CMK (cell line): ENCODE measurements at regions not wholly inside any gene's neighbourhood (a gene's known extent, or its start where the extent isn't known, plus 50 kb on each side); places are given as distances from the start of the nearest gene placed in this dataset.

Experiments used
- DNase-seq: peaks from one replicate; pipeline ENCODE4 v3.0.0-alpha.2; 2010; ENCODE audit warnings: low read depth

- DNase-seq = no peak
Measured at GRCh38 chr5:17893026-17893635, 258.9 kb downstream of the TAF11L14 start.

GRCh38 chr5:17895288-17896033 lies 261.2 kb downstream of the TAF11L14 start:
- no peak for DNase-seq

- no peak for DNase-seq
Measured at GRCh38 chr5:17896605-17897004, 262.3 kb downstream of the TAF11L14 start.

DNA sequence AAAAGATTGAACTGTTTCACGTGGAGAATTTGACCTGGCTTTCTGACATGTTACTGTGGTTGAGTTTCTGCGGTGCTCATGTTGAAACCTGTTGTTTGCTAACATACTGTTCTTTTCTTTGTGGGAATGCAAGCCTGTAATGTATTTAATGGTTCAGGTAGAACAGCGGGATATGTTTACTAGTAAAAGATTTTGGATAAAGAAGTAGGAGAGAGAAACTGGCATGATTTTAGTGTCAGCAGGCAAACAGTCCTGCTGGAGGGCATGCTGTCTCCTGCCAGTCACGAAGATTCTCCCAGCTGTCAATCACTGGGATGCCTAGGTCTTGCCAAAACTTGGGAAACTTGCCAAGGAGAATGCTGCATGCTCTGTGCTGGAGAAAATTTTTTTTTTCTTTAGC lies 263.5 kb downstream of the TAF11L14 start:
- no peak for DNase-seq

- no peak for DNase-seq
Measured at GRCh38 chr5:17898766-17899165, 264.5 kb downstream of the TAF11L14 start.

DNA sequence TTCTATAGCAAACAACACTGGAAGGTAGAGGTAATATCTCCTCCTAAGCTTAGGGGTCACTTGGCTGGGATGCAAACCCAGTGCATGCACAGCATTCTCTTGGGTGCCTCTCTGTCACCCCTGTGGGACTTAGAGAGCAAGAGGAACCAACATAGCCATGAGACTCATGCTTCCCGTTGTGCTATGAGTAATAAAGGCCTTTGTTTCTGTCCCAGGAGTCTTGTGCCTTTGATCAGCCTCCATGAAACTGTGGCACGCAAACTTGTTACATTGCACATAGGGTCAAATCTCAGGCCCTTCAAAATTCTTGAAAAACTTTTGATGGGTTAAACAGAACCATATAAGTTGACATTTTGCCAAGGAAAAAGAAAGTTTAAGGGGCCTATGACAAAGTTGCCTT lies 272.8 kb downstream of the TAF11L14 start:
- DNase-seq = no peak

GRCh38 chr5:17910318-17910717 lies 276.1 kb downstream of the TAF11L14 start:
- no peak for DNase-seq

DNA sequence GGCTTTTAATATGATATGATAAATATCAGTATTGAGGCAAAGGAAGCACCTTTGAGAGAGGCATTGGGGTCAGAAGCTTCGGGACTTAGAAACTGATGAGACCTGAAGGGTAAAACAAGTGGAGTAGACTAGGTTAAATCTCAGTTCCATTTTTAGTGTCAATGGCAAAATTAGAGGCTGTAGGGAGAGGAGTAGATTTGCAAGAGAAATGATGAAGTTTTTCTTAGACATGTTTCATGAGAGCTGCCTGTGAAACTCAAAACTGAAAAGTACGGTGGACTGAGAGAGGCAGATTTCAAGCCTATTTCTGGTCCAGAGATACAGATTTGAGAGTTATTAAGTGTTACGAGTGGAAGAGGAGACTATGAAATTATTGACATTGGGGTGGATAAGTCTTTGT lies 278.5 kb downstream of the TAF11L14 start:
- DNase-seq = no peak

GRCh38 chr5:17916446-17916845 lies 282.2 kb downstream of the TAF11L14 start:
- peak; percentile 21 for DNase-seq

DNA sequence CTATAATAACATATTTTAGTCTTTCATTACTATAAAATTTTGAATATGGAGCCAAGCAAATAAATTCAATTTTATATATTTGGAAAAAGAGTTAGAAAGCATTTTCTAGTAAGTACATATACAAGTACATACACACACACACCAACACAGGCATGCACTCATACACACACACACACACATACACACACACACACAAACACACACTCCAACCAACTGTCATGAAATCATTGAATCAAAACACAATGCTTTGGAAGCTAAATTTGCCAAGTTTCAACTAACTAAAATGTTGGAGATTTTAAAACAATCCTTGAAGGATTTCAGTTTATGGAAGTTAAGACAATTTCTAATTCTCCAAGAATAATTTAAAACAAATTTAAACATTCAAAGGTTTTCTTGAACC lies 283.2 kb downstream of the TAF11L14 start:
- DNase-seq = no peak

- no peak for DNase-seq
Measured at GRCh38 chr5:17918373-17919104, 284.3 kb downstream of the TAF11L14 start.

DNA sequence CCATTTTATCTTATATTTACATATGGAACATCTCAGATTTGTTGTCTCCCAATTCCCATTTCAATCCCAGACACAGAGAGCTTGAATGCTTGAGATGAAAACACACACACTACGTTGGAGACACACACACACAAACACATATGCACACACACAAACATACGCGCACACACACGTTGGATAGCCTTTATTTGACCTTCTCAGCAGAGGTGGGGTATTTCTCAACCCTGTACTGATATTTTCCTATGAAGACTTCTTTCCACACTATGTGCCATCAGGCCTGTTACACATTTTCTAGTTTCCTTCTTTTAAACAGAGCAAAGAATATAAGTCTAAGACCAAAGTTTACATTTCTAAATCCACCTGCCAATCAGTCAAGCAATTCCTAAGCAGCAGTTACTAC lies 291.0 kb downstream of the TAF11L14 start:
- no peak for DNase-seq

DNA sequence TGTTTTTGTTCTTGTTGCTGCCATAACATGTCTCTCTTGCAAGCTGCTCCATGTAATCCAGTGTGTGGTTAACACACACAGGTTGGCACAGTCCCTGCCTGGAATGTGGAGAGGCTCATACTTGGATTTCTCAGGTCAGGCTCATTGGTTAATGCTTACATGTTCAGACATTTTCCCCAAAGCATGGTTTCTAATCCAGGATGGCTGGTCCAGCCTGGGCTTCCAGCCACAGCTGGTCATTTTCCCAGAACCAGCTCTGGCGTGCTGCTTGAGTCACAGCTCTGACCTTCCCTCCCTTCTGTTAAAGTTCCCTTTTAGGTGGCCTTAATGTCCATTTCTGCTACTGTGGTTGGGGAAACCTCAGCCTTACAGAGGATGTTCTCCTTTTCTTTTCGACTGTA lies 294.3 kb downstream of the TAF11L14 start:
- no peak for DNase-seq

- DNase-seq = no peak
Measured at GRCh38 chr5:17929171-17929570, 294.9 kb downstream of the TAF11L14 start.

- no peak for DNase-seq
Measured at GRCh38 chr5:17930346-17930745, 296.1 kb downstream of the TAF11L14 start.

DNA sequence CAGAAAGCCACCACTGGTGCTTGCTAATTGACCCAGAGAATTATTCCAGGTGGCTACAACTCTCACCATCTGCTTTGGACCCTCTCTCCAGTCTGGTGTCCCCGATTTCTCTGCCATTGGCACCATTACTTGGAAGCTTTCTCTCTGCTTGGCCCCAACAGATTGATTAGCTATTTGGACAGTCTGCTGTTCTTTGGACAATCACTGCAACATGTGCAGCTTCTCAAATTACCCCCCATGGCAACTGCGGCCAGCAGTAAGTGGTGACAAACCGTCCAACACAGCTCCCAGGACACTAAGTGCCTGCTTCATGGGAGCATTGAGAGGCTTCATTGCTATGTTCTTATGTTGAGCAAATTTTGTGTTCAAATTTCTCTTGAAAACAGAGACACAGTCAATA lies 309.8 kb downstream of the TAF11L14 start:
- no peak for DNase-seq

DNA sequence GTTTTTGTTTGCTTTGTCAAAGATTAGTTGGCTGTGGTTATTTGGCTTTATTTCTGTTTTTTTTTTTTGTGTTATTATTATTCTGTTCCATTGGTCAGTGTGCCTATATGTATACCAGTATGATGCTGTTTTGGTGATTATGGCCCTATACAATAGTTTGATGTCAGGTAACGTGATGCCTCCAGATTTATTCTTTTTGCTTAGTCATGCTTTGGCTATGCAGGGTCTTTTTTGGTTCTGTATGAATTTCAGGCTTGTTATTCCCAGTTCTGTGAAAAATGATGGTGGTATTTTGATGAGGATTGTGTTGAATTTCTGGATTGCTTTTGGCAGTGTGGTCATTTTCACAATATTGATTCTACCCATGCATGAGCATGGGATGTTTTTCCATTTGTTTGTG lies 312.8 kb downstream of the TAF11L14 start:
- DNase-seq = no peak

GRCh38 chr5:17951392-17952169 lies 317.3 kb downstream of the TAF11L14 start:
- DNase-seq = no peak

GRCh38 chr5:17952231-17952630 lies 318.0 kb downstream of the TAF11L14 start:
- DNase-seq = no peak

- no peak for DNase-seq
Measured at GRCh38 chr5:17964067-17964466, 329.8 kb downstream of the TAF11L14 start.

DNA sequence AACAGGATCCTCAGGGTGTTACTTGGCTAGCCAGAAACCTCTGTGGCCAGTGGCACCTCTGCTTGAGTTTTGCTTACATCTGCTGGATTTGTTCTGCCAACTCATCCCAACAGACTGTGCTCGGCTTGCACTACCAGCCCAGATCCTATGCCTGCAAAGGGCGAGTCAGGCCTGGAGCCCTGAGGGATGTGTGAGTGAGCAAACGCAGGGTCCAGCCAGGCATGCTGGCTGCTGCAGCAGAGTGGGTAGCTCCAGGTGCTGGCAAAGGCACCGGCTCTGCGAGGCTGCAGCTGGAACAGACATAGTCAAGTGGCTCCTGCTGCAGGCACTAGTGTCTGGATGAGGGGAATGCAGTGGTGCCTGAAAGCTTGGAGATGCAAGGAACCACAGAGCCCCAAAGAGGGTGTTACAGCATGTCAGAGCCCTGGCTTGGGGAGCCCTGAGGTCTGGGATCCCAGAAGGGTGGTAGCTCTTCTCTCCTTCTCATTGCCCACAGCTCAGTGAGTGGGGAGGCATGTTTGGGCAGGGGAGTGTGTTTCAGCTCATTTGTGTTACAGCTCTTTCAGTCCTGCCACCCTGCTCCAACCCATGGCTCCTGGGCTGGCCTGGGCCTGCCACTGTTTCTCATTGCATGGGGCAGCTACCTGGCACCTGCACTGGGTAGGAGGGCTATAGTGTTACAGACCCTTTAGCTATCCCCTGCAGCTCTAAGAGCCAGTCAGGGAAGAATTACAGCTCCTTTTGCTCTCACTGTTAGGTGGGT lies 332.6 kb downstream of the TAF11L14 start:
- no peak for DNase-seq

GRCh38 chr5:17976404-17976803 lies 342.1 kb downstream of the TAF11L14 start:
- DNase-seq = no peak
